Spleen (tissue), 7 donors: ENCODE measurements at regions not wholly inside any gene's neighbourhood (a gene's known extent, or its start where the extent isn't known, plus 50 kb on each side); places are given as distances from the start of the nearest gene placed in this dataset.

Source experiments
- CTCF ChIP-seq, 11 experiments: fragments of 200-600 bp in 7 of 11; fragments of 450-650 bp in 4 of 11; sonication (generic) in 4 of 11; IDR thresholded peaks in 8 of 11; conservative IDR thresholded peaks in 3 of 11; 1 replicate in 7 of 11; 2 replicates in 4 of 11; pipeline versions ENCODE4 v1.4.0 to v1.8.0; 2016 to 2021; ENCODE audit warnings: antibody characterized with exemption in 11 of 11, inconsistent platforms in 4 of 11, mild to moderate bottlenecking in 1 of 11
- POLR2A ChIP-seq, 3 donors: fragments of 450-650 bp; IDR thresholded peaks; one replicate each; pipeline ENCODE4 v1.5.1; 2017; ENCODE audit warnings: antibody characterized with exemption in 3 of 3, mild to moderate bottlenecking in 1 of 3
- donor health status: DM: no; HTN: no; CAD: no; lungs with moderate emphysema.
- donor health status: DM: no; HTN: no; CAD: no.
- donor health status: DM: no; HTN: no; CAD: no.

GRCh38 chr14:79986251-79986650 lies 225.1 kb downstream of the DIO2 start:
- TF ChIP-seq CTCF (IDR thresholded peaks at IDR 0.05 in 8 of 11, conservative IDR thresholded peaks at IDR 0.05 in 3 of 11) = no peak
- TF ChIP-seq POLR2A (IDR thresholded peaks at IDR 0.05) = no peak
